ENCODE measurements at regions not wholly inside any gene's neighbourhood (a gene's known extent, or its start where the extent isn't known, plus 50 kb on each side); places are given as distances from the start of the nearest gene placed in this dataset.

GRCh38 chr12:103205906-103206305 is 248.4 kb downstream of the ASCL1 start:
- H3K4me2 ChIP-seq (replicated peaks; ENCODE audit: low read depth, low read length, poor library complexity, severe bottlenecking), result no peak overlapping the region
- TF ChIP-seq CTCF (IDR thresholded peaks at IDR 0.05) (no peak), EZH2 (IDR thresholded peaks at IDR 0.05; ENCODE audit: borderline replicate concordance, insufficient read depth, low read depth, low read length, poor library complexity, severe bottlenecking) (no peak)
- intact Hi-C loops (cut with micrococcal nuclease), result no loop called here
- no peaks in the 10 kb centered on the region for H3K4me1 ChIP-seq (ENCODE audit: control insufficient read depth in 2 of 2, insufficient read depth in 2 of 2, low read length in 2 of 2)
- no peak overlapping the region for H2AFZ ChIP-seq (ENCODE audit: insufficient read depth, low read depth, low read length, poor library complexity, severe bottlenecking)
- H4K20me1 ChIP-seq (ENCODE audit: control insufficient read depth, insufficient read depth, low read length, poor library complexity, severe bottlenecking), result no peaks in the 10 kb centered on the region
- no peak overlapping the region for H3K9ac ChIP-seq (ENCODE audit: low read length)
- no peak overlapping the region for H3K27ac Mint-ChIP-seq
- peaks cover 3% of the 10 kb centered on the region for H3K9me3 Mint-ChIP-seq (ENCODE audit: insufficient read depth)
- H3K79me2 ChIP-seq (ENCODE audit: control insufficient read depth, insufficient read depth, low read length), result no peaks in the 10 kb centered on the region
- POLR2A ChIA-PET, result no interaction called here
- H3K36me3 ChIP-seq (replicated peaks in 1 of 2; ENCODE audit: control extremely low read depth in 1 of 2, control insufficient read depth in 1 of 2, extremely low read depth in 1 of 2, insufficient read depth in 2 of 2, low read length in 1 of 2), result no peaks in the 10 kb centered on the region
- CTCF ChIA-PET, result no interaction called here
- H3K27me3 Mint-ChIP-seq, result peaks cover 8% of the 10 kb centered on the region
- no peak overlapping the region for H3K4me3 ChIP-seq (ENCODE audit: control extremely low read depth in 1 of 5, extremely low read depth in 1 of 5, insufficient read depth in 1 of 5, low read depth in 2 of 5, low read length in 4 of 5)
- H3K4me3 Mint-ChIP-seq, result no peak overlapping the region
- ATAC-seq (ENCODE audit: low read depth), result no peak
- DNase-seq, result no peak
- H3K27me3 ChIP-seq (replicated peaks in 1 of 4; ENCODE audit: control extremely low read depth in 1 of 4, control insufficient read depth in 3 of 4, insufficient read depth in 4 of 4, low read length in 3 of 4), result no peaks in the 10 kb centered on the region
- 78% methylated on average over 1 of the region's 3 CpGs for whole genome bisulfite sequencing (ENCODE audit: insufficient coverage)
- no peak overlapping the region for H3K27ac ChIP-seq (ENCODE audit: low read length in 2 of 2)
- H3K4me1 Mint-ChIP-seq, result no peaks in the 10 kb centered on the region
- peaks cover 0 to 4% (median 0%) of the 10 kb centered on the region in 3 donors for H3K9me3 ChIP-seq (ENCODE audit: control extremely low read depth in 1 of 3, control insufficient read depth in 2 of 3, insufficient read depth in 1 of 3, low read length in 2 of 3)

- H3K27ac ChIP-seq (ENCODE audit: low read length in 2 of 2), result no peak overlapping the region
- H3K4me3 Mint-ChIP-seq, result no peak overlapping the region
- no peaks in the 10 kb centered on the region for H3K36me3 ChIP-seq (replicated peaks in 1 of 2; ENCODE audit: control extremely low read depth in 1 of 2, control insufficient read depth in 1 of 2, extremely low read depth in 1 of 2, insufficient read depth in 2 of 2, low read length in 1 of 2)
- no peak for ATAC-seq (ENCODE audit: low read depth)
- intact Hi-C loops (cut with micrococcal nuclease), result no loop called here
- H3K9me3 Mint-ChIP-seq (ENCODE audit: insufficient read depth), result peaks cover 3% of the 10 kb centered on the region
- peaks cover 0 to 4% (median 0%) of the 10 kb centered on the region in 3 donors for H3K9me3 ChIP-seq (ENCODE audit: control extremely low read depth in 1 of 3, control insufficient read depth in 2 of 3, insufficient read depth in 1 of 3, low read length in 2 of 3)
- no peaks in the 10 kb centered on the region for H4K20me1 ChIP-seq (ENCODE audit: control insufficient read depth, insufficient read depth, low read length, poor library complexity, severe bottlenecking)
- peaks cover 8% of the 10 kb centered on the region for H3K27me3 Mint-ChIP-seq
- TF ChIP-seq EZH2 (IDR thresholded peaks at IDR 0.05; ENCODE audit: borderline replicate concordance, insufficient read depth, low read depth, low read length, poor library complexity, severe bottlenecking) (no peak), CTCF (IDR thresholded peaks at IDR 0.05) (no peak)
- no peak overlapping the region for H2AFZ ChIP-seq (ENCODE audit: insufficient read depth, low read depth, low read length, poor library complexity, severe bottlenecking)
- no peak overlapping the region for H3K4me3 ChIP-seq (ENCODE audit: control extremely low read depth in 1 of 5, extremely low read depth in 1 of 5, insufficient read depth in 1 of 5, low read depth in 2 of 5, low read length in 4 of 5)
- H3K79me2 ChIP-seq (ENCODE audit: control insufficient read depth, insufficient read depth, low read length), result no peaks in the 10 kb centered on the region
- H3K9ac ChIP-seq (ENCODE audit: low read length), result no peak overlapping the region
- no peak overlapping the region for H3K4me2 ChIP-seq (replicated peaks; ENCODE audit: low read depth, low read length, poor library complexity, severe bottlenecking)
- no peaks in the 10 kb centered on the region for H3K27me3 ChIP-seq (replicated peaks in 1 of 4; ENCODE audit: control extremely low read depth in 1 of 4, control insufficient read depth in 3 of 4, insufficient read depth in 4 of 4, low read length in 3 of 4)
- no peak for DNase-seq
- H3K4me1 ChIP-seq (ENCODE audit: control insufficient read depth in 2 of 2, insufficient read depth in 2 of 2, low read length in 2 of 2), result no peaks in the 10 kb centered on the region
- no peaks in the 10 kb centered on the region for H3K4me1 Mint-ChIP-seq
- WGBS (ENCODE audit: insufficient coverage), result 100% methylated on average over 1 of the region's 6 CpGs
- POLR2A ChIA-PET, result no interaction called here
- CTCF ChIA-PET, result no interaction called here
- H3K27ac Mint-ChIP-seq, result no peak overlapping the region
Measured at GRCh38 chr12:103207936-103208335, 250.5 kb downstream of the ASCL1 start.
